A549 (cell line): ENCODE measurements at regions not wholly inside any gene's neighbourhood (a gene's known extent, or its start where the extent isn't known, plus 50 kb on each side); places are given as distances from the start of the nearest gene placed in this dataset.

ENCODE experiments used
- ATAC-seq, 2 experiments: fragments of 200-7000 bp in 1 of 2; fragments of >200 bp in 1 of 2; cut with Nextera tagmentation in 1 of 2; cut with Tn5 transposase in 1 of 2; 3 replicates each; pipeline versions ENCODE4 v1.8.0 to v1.9.1; 2018 to 2020; ENCODE audit warnings: mild to moderate bottlenecking in 1 of 2, moderate library complexity in 1 of 2
- CTCF ChIA-PET: fragments of 300-600 bp; sonication (Branson Sonifier 250); formaldehyde crosslinking; extraction: SDS; loops from one replicate; lab custom pipeline; 2021; ENCODE audit warnings: antibody characterized with exemption, inconsistent platforms; lab: Yijun Ruan, JAX
- POLR2A ChIA-PET: fragments of 350-600 bp; formaldehyde crosslinking; extraction: SDS; loops from one replicate; lab custom pipeline; 2021; ENCODE audit warnings: antibody characterized with exemption, inconsistent platforms; lab: Yijun Ruan, JAX
- DNase-seq, 2 experiments: peaks; one replicate each; pipeline versions ENCODE4 v3.0.0 to v3.0.0-alpha.2; 2011 to 2016; ENCODE audit warnings: low read depth in 1 of 2, low spot score in 1 of 2
- FAIRE-seq: peaks from 2 replicates; lab custom pipeline; 2011; peaks lifted over from hg19 to GRCh38; lab: Jason Lieb, UNC
- H3K27ac ChIP-seq, 2 experiments: fragments of >200 bp; sonication (Bioruptor Twin); formaldehyde crosslinking; 3 replicates each; pipeline ENCODE4 v1.5.1; 2016 to 2017
- H3K4me1 ChIP-seq: fragments of >200 bp; sonication (Bioruptor Twin); formaldehyde crosslinking; 3 replicates; pipeline ENCODE4 v1.6.1; 2016
- H3K4me2 ChIP-seq: fragments of >200 bp; sonication (Bioruptor Twin); formaldehyde crosslinking; 3 replicates; pipeline ENCODE4 v1.6.1; 2016
- H3K4me3 ChIP-seq: fragments of >200 bp; sonication (Bioruptor Twin); formaldehyde crosslinking; 3 replicates; pipeline ENCODE4 v1.5.1; 2016
- H3K9me3 ChIP-seq: fragments of >200 bp; sonication (Bioruptor Twin); formaldehyde crosslinking; 3 replicates; pipeline ENCODE4 v1.6.1; 2016
- ATOH8 ChIP-seq: fragments of 250-450 bp; sonication (Bioruptor Pico); IDR thresholded peaks from 2 replicates; pipeline ENCODE4 v1.5.0; 2020; ENCODE audit warnings: low read depth, mild to moderate bottlenecking, moderate library complexity
- BCL3 ChIP-seq: fragments of >200 bp; sonication (Bioruptor Twin); formaldehyde crosslinking; IDR thresholded peaks from 3 replicates; pipeline ENCODE4 v1.6.1; 2016
- CBX2 ChIP-seq: fragments of 200-600 bp; sonication (generic); IDR thresholded peaks from 2 replicates; pipeline ENCODE4 v1.6.1; 2016; ENCODE audit warnings: low read depth, mild to moderate bottlenecking, borderline replicate concordance
- CBX8 ChIP-seq: fragments of 200-600 bp; sonication (generic); IDR thresholded peaks from 2 replicates; pipeline ENCODE4 v1.6.1; 2016
- CEBPB ChIP-seq, 2 experiments: fragments of >200 bp in 1 of 2; sonication (Bioruptor Twin) in 1 of 2; formaldehyde crosslinking in 1 of 2; IDR thresholded peaks; 2 replicates each; pipeline ENCODE4 v1.6.1; 2012 to 2016
- CHD2 ChIP-seq: fragments of 150-350 bp; IDR thresholded peaks from 2 replicates; pipeline ENCODE4 v1.6.1; 2014; ENCODE audit warnings: low read length; ENCODE audit not compliant: partially characterized antibody
- EHF ChIP-seq: fragments of 250-450 bp; sonication (Bioruptor Pico); IDR thresholded peaks from 2 replicates; pipeline ENCODE4 v1.5.0; 2020; ENCODE audit warnings: mild to moderate bottlenecking
- EHMT2 ChIP-seq: fragments of 200-600 bp; sonication (generic); IDR thresholded peaks from 2 replicates; pipeline ENCODE4 v1.6.1; 2016; ENCODE audit warnings: antibody characterized with exemption, low read depth, mild to moderate bottlenecking, moderate library complexity
- ELK1 ChIP-seq: fragments of 150-350 bp; IDR thresholded peaks from 2 replicates; pipeline ENCODE4 v1.6.1; 2014; ENCODE audit warnings: low read depth, mild to moderate bottlenecking, low read length
- FOSL2 ChIP-seq, 2 experiments: fragments of 450-650 bp in 1 of 2; fragments of >200 bp in 1 of 2; sonication (Bioruptor Twin) in 1 of 2; formaldehyde crosslinking; IDR thresholded peaks; 2 replicates each; pipeline versions ENCODE4 v1.5.0 to v1.6.1; 2016 to 2020; ENCODE audit warnings: mild to moderate bottlenecking in 1 of 2, moderate library complexity in 1 of 2
- FOXS1 ChIP-seq: fragments of 250-450 bp; sonication (Bioruptor Pico); IDR thresholded peaks from 2 replicates; pipeline ENCODE4 v1.5.0; 2020; ENCODE audit warnings: mild to moderate bottlenecking, moderate library complexity
- GATA3 ChIP-seq: IDR thresholded peaks from 2 replicates; pipeline ENCODE4 v1.6.1; 2012; ENCODE audit warnings: borderline replicate concordance
- HDAC2 ChIP-seq: fragments of 200-600 bp; sonication (generic); IDR thresholded peaks from 2 replicates; pipeline ENCODE4 v1.6.1; 2016
- HES2 ChIP-seq: fragments of >200 bp; sonication (Bioruptor Twin); formaldehyde crosslinking; IDR thresholded peaks from 2 replicates; pipeline ENCODE4 v1.6.1; 2016
- JUNB ChIP-seq: fragments of >200 bp; sonication (Bioruptor Twin); formaldehyde crosslinking; IDR thresholded peaks from 2 replicates; pipeline ENCODE4 v1.6.1; 2016
- KDM1A ChIP-seq: fragments of 200-600 bp; sonication (generic); IDR thresholded peaks from 2 replicates; pipeline ENCODE4 v1.6.1; 2016; ENCODE audit warnings: low read depth, mild to moderate bottlenecking
- MAFK ChIP-seq: fragments of 450-650 bp; IDR thresholded peaks from 2 replicates; pipeline ENCODE4 v1.6.1; 2014; ENCODE audit not compliant: partially characterized antibody
- MYC ChIP-seq: IDR thresholded peaks from 2 replicates; pipeline ENCODE4 v1.6.1; 2012; ENCODE audit warnings: mild to moderate bottlenecking, inconsistent platforms, low read length, improper control_type of control experiment, borderline replicate concordance
- NPAS2 ChIP-seq: fragments of 250-450 bp; sonication (Bioruptor Pico); IDR thresholded peaks from 2 replicates; pipeline ENCODE4 v1.8.0; 2022; ENCODE audit warnings: mild to moderate bottlenecking, moderate library complexity, borderline replicate concordance
- PHF8 ChIP-seq: fragments of 200-600 bp; sonication (generic); IDR thresholded peaks from 2 replicates; pipeline ENCODE4 v1.6.1; 2016; ENCODE audit warnings: low read depth, mild to moderate bottlenecking, antibody characterized with exemption, moderate library complexity, borderline replicate concordance
- POLR2A ChIP-seq: IDR thresholded peaks from 2 replicates; pipeline ENCODE4 v1.6.1; 2012; ENCODE audit warnings: mild to moderate bottlenecking, low read length
- POLR2AphosphoS2 ChIP-seq: conservative IDR thresholded peaks from 2 replicates; pipeline ENCODE4 v1.6.1; 2012; ENCODE audit warnings: low read length, improper control_type of control experiment, inconsistent platforms
- RAD21 ChIP-seq, 2 experiments: fragments of >200 bp in 1 of 2; sonication (Bioruptor Twin) in 1 of 2; formaldehyde crosslinking in 1 of 2; IDR thresholded peaks in 1 of 2; conservative IDR thresholded peaks in 1 of 2; 2 replicates in 1 of 2; 3 replicates in 1 of 2; pipeline ENCODE4 v1.6.1; 2012 to 2018; ENCODE audit warnings: inconsistent platforms in 1 of 2
- RCOR1 ChIP-seq: fragments of 150-350 bp; IDR thresholded peaks from 2 replicates; pipeline ENCODE4 v1.6.1; 2014; ENCODE audit warnings: antibody characterized with exemption, low read length, low read depth
- REST ChIP-seq: fragments of 200-600 bp; sonication (generic); IDR thresholded peaks from 2 replicates; pipeline ENCODE4 v1.6.1; 2016; ENCODE audit warnings: antibody characterized with exemption, mild to moderate bottlenecking, moderate library complexity
- RNF2 ChIP-seq: fragments of 200-600 bp; sonication (generic); IDR thresholded peaks from 2 replicates; pipeline ENCODE4 v1.6.1; 2016; ENCODE audit warnings: low read depth, mild to moderate bottlenecking, antibody characterized with exemption, moderate library complexity, borderline replicate concordance
- SREBF2 ChIP-seq: fragments of 450-650 bp; IDR thresholded peaks from 2 replicates; pipeline ENCODE4 v1.6.1; 2014; ENCODE audit warnings: mild to moderate bottlenecking, moderate library complexity
- TP53 ChIP-seq: fragments of 250-450 bp; sonication (Bioruptor Pico); IDR thresholded peaks from 2 replicates; pipeline ENCODE4 v1.5.0; 2021; ENCODE audit warnings: mild to moderate bottlenecking, moderate library complexity
- USF2 ChIP-seq: fragments of 450-650 bp; IDR thresholded peaks from 2 replicates; pipeline ENCODE4 v1.6.1; 2014; ENCODE audit warnings: antibody characterized with exemption
- ZNF302 ChIP-seq: fragments of 250-450 bp; sonication (Bioruptor Pico); IDR thresholded peaks from 2 replicates; pipeline ENCODE4 v1.9.0; 2021; ENCODE audit warnings: inconsistent platforms, mild to moderate bottlenecking, moderate library complexity
- ZSCAN20 ChIP-seq: fragments of 250-450 bp; sonication (Bioruptor Pico); IDR thresholded peaks from 2 replicates; pipeline ENCODE4 v1.8.0; 2022; ENCODE audit warnings: mild to moderate bottlenecking, moderate library complexity
- WGBS: methylation state at CpG from one replicate; pipeline ENCODE4 v1.1.6; 2017; ENCODE audit errors: missing lambda C conversion rate; 5-methylcytosine and 5-hydroxymethylcytosine counted together

GRCh38 chr6:164020142-164020541 lies 605.6 kb downstream of the QKI start:
- no peak for FAIRE-seq
- H3K4me2 ChIP-seq: no peak overlapping the region
- ATAC-seq: no peak
- TF ChIP-seq CHD2 (no peak), NPAS2 (CRISPR knock-in tag) (no peak), RAD21 (conservative IDR thresholded peaks at IDR 0.05 in 1 of 2, IDR thresholded peaks at IDR 0.05 in 1 of 2) (no peak), USF2 (no peak), ELK1 (no peak), HES2 (no peak), EHMT2 (no peak), ZNF302 (CRISPR knock-in tag) (no peak), BCL3 (no peak), FOSL2 (IDR thresholded peaks at IDR 0.05) (no peak), FOSL2 (CRISPR knock-in tag; IDR thresholded peaks at IDR 0.05) (no peak), HDAC2 (no peak), EHF (CRISPR knock-in tag) (no peak), POLR2AphosphoS2 (no peak), JUNB (no peak), REST (no peak), POLR2A (no peak), MAFK (no peak), CBX8 (no peak), GATA3 (no peak)
- POLR2A ChIA-PET: no interaction called here
- DNase-seq: no peak
- no peak overlapping the region for H3K4me3 ChIP-seq
- H3K4me1 ChIP-seq: no peaks in the 10 kb centered on the region
- H3K9me3 ChIP-seq: no peaks in the 10 kb centered on the region
- H3K27ac ChIP-seq: no peak overlapping the region
- WGBS: 83% methylated on average over 17 of the region's 21 CpGs
- CTCF ChIA-PET: no interaction called here

- Histone ChIP-seq H3K27ac (no peak overlapping the region), H3K4me1 (no peaks in the 10 kb centered on the region), H3K9me3 (no peaks in the 10 kb centered on the region), H3K4me2 (no peak overlapping the region), H3K4me3 (no peak overlapping the region)
- FAIRE-seq (no peak), DNase-seq (no peak), ATAC-seq (no peak)
- CTCF ChIA-PET: no interaction called here
- WGBS: 2% methylated on average over 4 of the region's 4 CpGs
- POLR2A ChIA-PET: no interaction called here
- no peak for TF ChIP-seq RNF2
- TF ChIP-seq PHF8: no peak
- TF ChIP-seq CEBPB (IDR thresholded peaks at IDR 0.05): no peak
- TF ChIP-seq ZSCAN20 (CRISPR knock-in tag): no peak
- no peak for TF ChIP-seq EHMT2
- TF ChIP-seq TP53 (CRISPR knock-in tag): no peak
- TF ChIP-seq KDM1A: no peak
- no peak for TF ChIP-seq SREBF2
- no peak for TF ChIP-seq ATOH8 (CRISPR knock-in tag)
- TF ChIP-seq CBX2: no peak
- no peak for TF ChIP-seq RCOR1
- TF ChIP-seq BCL3: no peak
- no peak for TF ChIP-seq FOXS1 (CRISPR knock-in tag)
- TF ChIP-seq MYC: no peak
Observed at GRCh38 chr6:164018133-164018532, 603.6 kb downstream of the QKI start.
